ENCODE measurements at regions not wholly inside any gene's neighbourhood (a gene's known extent, or its start where the extent isn't known, plus 50 kb on each side); places are given as distances from the start of the nearest gene placed in this dataset.
"Not testable (repeated sequence)": the region's sequence is repeated elsewhere in the genome, so short reads cannot be mapped to it uniquely, and the experiment has no call there.

DNA sequence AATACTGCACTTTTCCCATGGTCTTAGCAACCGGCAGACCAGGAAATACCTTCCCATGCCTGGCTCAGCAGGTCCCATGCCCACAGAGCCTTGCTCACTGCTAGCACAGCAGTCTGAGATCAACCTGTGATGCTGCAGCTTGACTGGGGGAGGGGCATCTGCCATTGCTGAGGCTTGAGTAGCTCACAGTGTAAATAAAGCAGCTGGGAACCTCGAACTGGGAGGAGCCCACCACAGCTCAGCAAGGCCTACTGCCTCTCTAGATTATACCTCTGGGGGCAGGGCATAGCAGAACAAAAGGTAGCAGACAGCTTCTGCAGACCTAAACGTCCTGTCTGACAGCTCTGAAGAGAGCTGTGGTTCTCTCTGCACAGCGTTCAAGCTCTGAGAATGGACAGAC lies 186.2 kb upstream of the AVPR1A start:
- ATAC-seq (ENCODE audit: insufficient read depth, low read depth) (peak; percentile 67), DNase-seq (peak; percentile 56)
- 0 out of 2 replicates have a peak overlapping the region, but pooled peaks have one; percentile 15 for H3K9ac ChIP-seq (ENCODE audit: low read depth, low read length)
- 0 out of 2 replicates have a peak overlapping the region, but pooled peaks have one; percentile 31 for H3K4me2 ChIP-seq (ENCODE audit: insufficient read depth, low read length)
- peak overlapping the region; percentile 52 for H3K27ac ChIP-seq (ENCODE audit: low read length)
- TF ChIP-seq, protein P1, sequence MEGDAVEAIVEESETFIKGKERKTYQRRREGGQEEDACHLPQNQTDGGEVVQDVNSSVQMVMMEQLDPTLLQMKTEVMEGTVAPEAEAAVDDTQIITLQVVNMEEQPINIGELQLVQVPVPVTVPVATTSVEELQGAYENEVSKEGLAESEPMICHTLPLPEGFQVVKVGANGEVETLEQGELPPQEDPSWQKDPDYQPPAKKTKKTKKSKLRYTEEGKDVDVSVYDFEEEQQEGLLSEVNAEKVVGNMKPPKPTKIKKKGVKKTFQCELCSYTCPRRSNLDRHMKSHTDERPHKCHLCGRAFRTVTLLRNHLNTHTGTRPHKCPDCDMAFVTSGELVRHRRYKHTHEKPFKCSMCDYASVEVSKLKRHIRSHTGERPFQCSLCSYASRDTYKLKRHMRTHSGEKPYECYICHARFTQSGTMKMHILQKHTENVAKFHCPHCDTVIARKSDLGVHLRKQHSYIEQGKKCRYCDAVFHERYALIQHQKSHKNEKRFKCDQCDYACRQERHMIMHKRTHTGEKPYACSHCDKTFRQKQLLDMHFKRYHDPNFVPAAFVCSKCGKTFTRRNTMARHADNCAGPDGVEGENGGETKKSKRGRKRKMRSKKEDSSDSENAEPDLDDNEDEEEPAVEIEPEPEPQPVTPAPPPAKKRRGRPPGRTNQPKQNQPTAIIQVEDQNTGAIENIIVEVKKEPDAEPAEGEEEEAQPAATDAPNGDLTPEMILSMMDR (IDR thresholded peaks at IDR 0.05; ENCODE audit: borderline replicate concordance, extremely low read depth, low read length, poor library complexity, severe bottlenecking), result peak; percentile 28
- peak overlapping the region; percentile 67 for H2AFZ ChIP-seq (ENCODE audit: low read depth, low read length)
- not testable (repeated sequence) for H4K20me1 ChIP-seq (ENCODE audit: insufficient read depth, low read length); H3K79me2 ChIP-seq (ENCODE audit: insufficient read depth, low read length); H3K4me3 ChIP-seq (ENCODE audit: low read depth in 1 of 2, low read length in 2 of 2); H3K36me3 ChIP-seq (ENCODE audit: insufficient read depth, low read length); H3K9me3 ChIP-seq (ENCODE audit: insufficient read depth, low read length, severe bottlenecking); H3K27me3 ChIP-seq (ENCODE audit: insufficient read depth, low read length, poor library complexity)
- peaks cover 18% of the 10 kb centered on the region for H3K4me1 ChIP-seq (ENCODE audit: insufficient read depth, low read length)

DNA sequence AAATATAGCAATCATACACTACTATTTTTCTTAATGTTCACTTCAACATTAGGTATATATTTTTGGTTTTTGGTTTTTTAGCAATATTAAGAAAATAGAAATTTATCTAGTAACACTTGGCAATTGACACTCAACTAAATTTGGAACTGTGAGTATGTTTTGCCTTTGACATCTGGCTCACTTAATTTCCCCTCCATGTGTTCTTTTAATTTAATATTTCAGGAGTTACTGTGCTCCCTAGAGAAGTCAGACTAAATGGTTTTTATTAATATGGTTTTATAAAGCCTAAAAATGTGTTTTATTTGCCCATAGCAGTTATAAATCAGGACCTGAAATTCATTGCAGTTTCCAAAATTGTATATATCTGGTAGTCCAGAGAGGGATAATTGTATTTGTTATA lies 175.3 kb upstream of the AVPR1A start:
- TF ChIP-seq, protein P1 (IDR thresholded peaks at IDR 0.05; ENCODE audit: borderline replicate concordance, extremely low read depth, low read length, poor library complexity, severe bottlenecking), result no peak
- TF ChIP-seq EZH2 (IDR thresholded peaks at IDR 0.05; ENCODE audit: borderline replicate concordance, low read depth, low read length, severe bottlenecking), result no peak
- Histone ChIP-seq H3K36me3 (ENCODE audit: insufficient read depth, low read length) (no peaks in the 10 kb centered on the region), H3K79me2 (ENCODE audit: insufficient read depth, low read length) (no peaks in the 10 kb centered on the region), H3K27me3 (ENCODE audit: insufficient read depth, low read length, poor library complexity) (no peaks in the 10 kb centered on the region), H3K4me2 (ENCODE audit: insufficient read depth, low read length) (no peak overlapping the region), H2AFZ (ENCODE audit: low read depth, low read length) (no peak overlapping the region), H3K9me3 (ENCODE audit: insufficient read depth, low read length, severe bottlenecking) (no peaks in the 10 kb centered on the region), H3K4me3 (ENCODE audit: low read depth in 1 of 2, low read length in 2 of 2) (no peak overlapping the region), H3K4me1 (ENCODE audit: insufficient read depth, low read length) (peaks cover 11% of the 10 kb centered on the region), H3K9ac (ENCODE audit: low read depth, low read length) (no peak overlapping the region), H4K20me1 (ENCODE audit: insufficient read depth, low read length) (no peaks in the 10 kb centered on the region), H3K27ac (ENCODE audit: low read length) (no peak overlapping the region)
- DNase-seq (no peak), ATAC-seq (ENCODE audit: insufficient read depth, low read depth) (no peak)

DNA sequence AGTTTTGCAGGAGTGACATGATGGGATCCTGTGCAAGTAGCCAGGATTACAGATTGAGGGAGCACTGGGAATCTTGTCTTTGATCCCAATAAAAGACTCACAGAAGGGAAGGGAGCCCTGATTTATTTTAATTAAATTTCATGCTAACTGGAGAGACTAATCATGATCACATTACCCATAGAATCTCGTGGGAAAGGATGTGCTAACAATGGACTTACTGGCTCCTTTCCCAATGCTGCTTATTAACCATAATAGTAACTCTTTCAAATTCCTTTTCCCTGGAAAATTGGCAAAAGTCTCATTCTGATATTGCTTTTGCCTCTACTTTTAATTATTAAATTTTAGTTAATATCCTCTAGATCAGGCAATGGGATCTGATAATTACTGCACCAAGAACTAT lies 174.8 kb upstream of the AVPR1A start:
- Histone ChIP-seq H3K9me3 (ENCODE audit: insufficient read depth, low read length, severe bottlenecking) (no peaks in the 10 kb centered on the region), H4K20me1 (ENCODE audit: insufficient read depth, low read length) (no peaks in the 10 kb centered on the region), H3K36me3 (ENCODE audit: insufficient read depth, low read length) (no peaks in the 10 kb centered on the region), H3K4me3 (ENCODE audit: low read depth in 1 of 2, low read length in 2 of 2) (no peak overlapping the region), H3K79me2 (ENCODE audit: insufficient read depth, low read length) (no peaks in the 10 kb centered on the region), H2AFZ (ENCODE audit: low read depth, low read length) (no peak overlapping the region), H3K9ac (ENCODE audit: low read depth, low read length) (no peak overlapping the region), H3K4me1 (ENCODE audit: insufficient read depth, low read length) (peaks cover 14% of the 10 kb centered on the region), H3K27me3 (ENCODE audit: insufficient read depth, low read length, poor library complexity) (no peaks in the 10 kb centered on the region), H3K27ac (ENCODE audit: low read length) (no peak overlapping the region), H3K4me2 (ENCODE audit: insufficient read depth, low read length) (no peak overlapping the region)
- ATAC-seq (ENCODE audit: insufficient read depth, low read depth) (no peak), DNase-seq (no peak)
- TF ChIP-seq, protein P1 (IDR thresholded peaks at IDR 0.05; ENCODE audit: borderline replicate concordance, extremely low read depth, low read length, poor library complexity, severe bottlenecking), result no peak
- no peak for TF ChIP-seq EZH2 (IDR thresholded peaks at IDR 0.05; ENCODE audit: borderline replicate concordance, low read depth, low read length, severe bottlenecking)

DNA sequence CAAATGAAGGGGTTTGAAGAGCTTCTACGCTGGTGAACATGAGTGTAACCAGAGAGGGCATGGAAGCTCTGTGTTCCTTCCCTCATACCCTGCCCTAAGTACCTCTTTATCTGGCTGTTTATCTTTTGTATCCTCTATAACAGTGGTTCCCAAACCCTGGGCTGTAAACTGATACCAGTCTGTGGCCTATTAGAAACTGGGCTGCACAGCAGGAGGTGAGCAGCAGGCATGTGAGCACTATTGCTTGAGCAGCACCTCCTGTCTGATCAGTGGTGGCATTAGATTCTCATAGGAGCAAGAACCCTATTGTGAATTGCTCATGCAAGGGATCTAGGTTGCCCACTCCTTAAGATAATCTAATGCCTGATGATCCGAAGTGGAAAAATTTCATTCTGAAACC lies 172.9 kb upstream of the AVPR1A start:
- Histone ChIP-seq H3K9me3 (ENCODE audit: insufficient read depth, low read length, severe bottlenecking) (peaks cover under 1% of the 10 kb centered on the region), H3K27me3 (ENCODE audit: insufficient read depth, low read length, poor library complexity) (no peaks in the 10 kb centered on the region), H3K79me2 (ENCODE audit: insufficient read depth, low read length) (no peaks in the 10 kb centered on the region), H3K4me2 (ENCODE audit: insufficient read depth, low read length) (no peak overlapping the region), H2AFZ (ENCODE audit: low read depth, low read length) (peak overlapping the region; percentile 19; the same call in 1 of the 2 replicates), H3K4me1 (ENCODE audit: insufficient read depth, low read length) (peaks cover 29% of the 10 kb centered on the region), H3K4me3 (ENCODE audit: low read depth in 1 of 2, low read length in 2 of 2) (no peak overlapping the region), H3K27ac (ENCODE audit: low read length) (no peak overlapping the region), H3K9ac (ENCODE audit: low read depth, low read length) (no peak overlapping the region), H3K36me3 (ENCODE audit: insufficient read depth, low read length) (no peaks in the 10 kb centered on the region), H4K20me1 (ENCODE audit: insufficient read depth, low read length) (no peaks in the 10 kb centered on the region)
- no peak for TF ChIP-seq EZH2 (IDR thresholded peaks at IDR 0.05; ENCODE audit: borderline replicate concordance, low read depth, low read length, severe bottlenecking)
- TF ChIP-seq, protein P1 (IDR thresholded peaks at IDR 0.05; ENCODE audit: borderline replicate concordance, extremely low read depth, low read length, poor library complexity, severe bottlenecking), result no peak
- ATAC-seq (ENCODE audit: insufficient read depth, low read depth), result no peak
- no peak for DNase-seq

All from DND-41 (cell line).